COLO668 (cell line): ENCODE measurements at regions not wholly inside any gene's neighbourhood (a gene's known extent, or its start where the extent isn't known, plus 50 kb on each side); places are given as distances from the start of the nearest gene placed in this dataset.

Source experiments
- DNase-seq: peaks from one replicate; lab custom pipeline; 2025; ENCODE audit not compliant: unreplicated experiment; lab: John Stamatoyannopoulos, UW

DNA sequence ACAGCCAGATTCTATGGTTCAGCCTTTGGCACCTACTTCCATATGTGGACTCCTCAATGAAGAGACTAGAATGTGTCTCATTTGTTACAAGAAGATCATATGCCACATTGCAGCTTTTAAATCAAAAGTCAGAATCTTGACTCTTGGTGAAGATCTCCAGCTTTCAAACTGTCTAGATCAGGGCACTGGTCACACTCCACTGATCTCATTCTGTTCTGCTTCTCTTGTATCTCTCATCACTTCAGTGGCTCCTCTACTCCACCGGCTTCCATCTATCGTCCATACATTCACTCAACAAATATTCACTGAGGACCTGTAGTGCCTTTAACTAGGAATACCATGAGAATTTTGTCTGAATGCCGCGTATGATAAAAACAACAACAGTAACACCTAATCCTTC, 203.3 kb upstream of the LPP start:
- DNase-seq, result no peak

DNA sequence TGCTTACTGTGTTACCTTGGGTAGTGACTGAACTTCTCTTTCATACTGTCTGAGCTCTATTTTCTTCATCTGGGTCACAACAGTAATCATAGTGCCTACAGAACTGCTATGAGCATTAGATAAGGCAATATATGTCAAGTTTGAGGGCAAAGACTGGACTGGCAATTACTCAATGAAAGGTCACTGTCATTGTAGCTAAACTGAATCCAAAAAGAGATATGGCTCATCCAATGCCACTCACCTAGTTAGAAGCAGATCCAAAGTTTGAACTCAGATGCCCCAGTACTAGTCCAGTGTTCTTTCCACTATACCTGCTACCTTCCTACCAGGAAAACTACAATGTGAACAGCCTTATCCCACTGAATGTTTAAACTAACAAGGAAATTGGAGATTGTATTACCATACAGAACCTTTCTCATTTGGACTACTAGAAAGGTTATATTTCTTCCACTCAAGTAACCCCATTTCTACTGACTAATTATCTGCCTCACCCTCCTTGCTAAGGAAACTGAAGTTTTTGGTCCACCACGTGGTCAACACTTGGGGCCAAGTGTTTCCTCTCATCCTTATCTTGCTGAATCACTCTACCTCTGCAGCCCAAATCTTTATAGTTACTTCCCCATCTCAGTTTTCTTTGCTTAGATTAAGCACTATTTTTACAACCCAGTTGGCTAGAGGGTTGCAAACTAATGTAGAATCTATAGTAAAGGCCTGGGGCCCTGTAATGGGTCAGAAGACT, 202.3 kb upstream of the LPP start:
- DNase-seq, result no peak

DNA sequence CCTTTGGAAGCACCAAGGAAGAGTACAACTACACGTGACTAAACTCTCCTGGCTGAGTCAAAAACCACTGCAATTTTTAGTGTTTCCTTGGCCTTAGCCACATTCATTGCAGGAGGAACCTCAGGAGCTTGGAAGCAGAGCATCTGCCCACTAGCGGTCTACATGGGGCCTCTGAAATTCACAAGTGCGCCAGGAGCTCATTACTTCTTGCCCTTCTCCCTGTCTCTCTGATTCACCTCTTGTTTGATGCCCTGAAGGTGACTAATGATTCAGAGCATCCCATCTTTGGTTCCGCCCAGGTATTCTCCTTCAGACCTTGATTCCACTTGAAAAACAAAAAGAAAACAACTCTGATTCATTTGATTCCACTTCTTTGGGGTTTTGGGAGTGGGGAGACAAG, 201.1 kb upstream of the LPP start:
- no peak for DNase-seq

DNA sequence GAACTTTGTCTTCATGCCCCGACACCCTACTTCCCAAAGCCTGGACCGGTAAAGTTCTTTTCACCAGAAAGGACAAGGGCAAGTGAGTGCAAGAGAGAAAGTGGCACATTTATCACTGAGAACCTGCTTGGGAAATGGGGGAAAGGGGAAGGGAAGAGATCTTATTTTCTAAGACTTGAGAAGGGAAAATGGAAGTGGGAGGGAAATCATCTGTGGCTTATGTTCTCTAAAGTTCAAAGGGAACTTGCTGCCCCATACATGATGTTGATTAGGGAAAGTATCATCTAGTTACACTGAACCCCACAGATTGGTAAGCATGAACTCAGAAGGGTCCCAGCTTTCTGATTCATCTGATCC, 199.5 kb upstream of the LPP start:
- DNase-seq, result no peak

DNA sequence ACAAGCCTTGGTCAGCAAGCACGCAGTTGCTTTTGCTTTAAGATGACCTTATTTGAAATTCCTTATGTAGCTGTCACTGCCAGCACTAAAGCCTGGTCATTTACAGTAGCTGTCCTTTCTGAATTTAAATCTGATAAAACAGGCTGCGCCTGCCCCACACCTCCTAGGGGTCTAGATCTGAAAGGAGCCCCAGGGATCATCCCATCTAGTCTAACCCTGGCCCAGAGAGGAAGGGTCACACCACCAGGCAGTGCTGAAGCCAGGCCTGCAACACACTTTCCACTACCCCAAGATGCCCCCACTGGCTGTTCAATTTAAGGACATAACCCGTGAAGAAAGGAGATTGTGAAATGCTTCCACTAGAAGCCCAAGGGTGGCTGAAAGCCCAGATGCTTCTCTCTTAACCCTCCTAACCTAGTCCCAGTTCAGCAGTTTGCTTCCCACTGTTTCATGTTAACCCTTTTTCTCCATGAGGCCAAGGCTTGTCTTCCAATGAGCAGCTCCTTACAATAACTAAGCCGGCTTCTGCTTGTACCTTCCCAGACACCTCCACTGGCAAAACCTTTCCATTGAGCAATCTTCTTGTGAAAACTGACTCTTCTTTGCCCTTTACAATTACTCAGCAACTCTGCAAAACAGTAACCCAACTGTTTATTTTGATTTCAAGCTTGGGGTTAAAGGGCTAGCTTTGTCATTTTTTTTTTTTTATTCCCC, 198.9 kb upstream of the LPP start:
- no peak for DNase-seq

DNA sequence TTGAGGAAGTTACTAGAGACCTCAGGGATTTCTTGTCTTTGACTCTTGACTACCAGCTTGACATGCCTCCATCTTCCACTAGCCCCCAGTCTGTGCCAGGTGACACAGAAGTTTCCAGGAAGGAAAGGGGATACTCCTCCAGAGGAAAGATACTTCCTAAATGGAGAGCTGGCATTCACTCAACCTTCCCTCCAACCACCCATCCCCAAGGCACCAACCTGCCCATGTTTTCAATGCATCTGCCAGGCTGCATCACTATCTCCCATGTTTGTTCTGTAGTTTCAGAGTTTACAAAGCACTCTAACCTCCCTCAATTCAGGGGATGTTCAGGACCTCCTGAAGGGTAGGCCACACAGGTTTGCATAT, 198.4 kb upstream of the LPP start:
- DNase-seq, result no peak

DNA sequence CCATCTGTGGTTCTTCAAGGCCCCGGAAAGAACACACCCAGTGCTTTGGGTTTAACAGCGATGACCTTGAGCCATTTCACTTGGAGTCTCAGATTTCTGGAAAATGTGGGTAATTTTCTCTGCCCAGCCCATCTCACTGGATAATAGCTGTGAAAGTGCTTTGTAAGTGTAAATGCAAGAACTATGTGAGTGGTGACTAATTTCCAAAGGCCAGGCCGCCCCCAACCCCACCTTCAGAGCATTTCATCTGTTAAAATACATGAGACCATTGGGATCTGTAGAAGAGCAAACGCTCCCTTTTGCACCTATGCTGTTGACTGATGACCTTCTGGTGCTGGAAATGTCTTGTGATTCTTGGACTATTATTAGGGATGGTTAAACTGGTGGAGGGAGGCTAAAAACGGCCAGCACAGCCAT, 196.8 kb upstream of the LPP start:
- no peak for DNase-seq

DNA sequence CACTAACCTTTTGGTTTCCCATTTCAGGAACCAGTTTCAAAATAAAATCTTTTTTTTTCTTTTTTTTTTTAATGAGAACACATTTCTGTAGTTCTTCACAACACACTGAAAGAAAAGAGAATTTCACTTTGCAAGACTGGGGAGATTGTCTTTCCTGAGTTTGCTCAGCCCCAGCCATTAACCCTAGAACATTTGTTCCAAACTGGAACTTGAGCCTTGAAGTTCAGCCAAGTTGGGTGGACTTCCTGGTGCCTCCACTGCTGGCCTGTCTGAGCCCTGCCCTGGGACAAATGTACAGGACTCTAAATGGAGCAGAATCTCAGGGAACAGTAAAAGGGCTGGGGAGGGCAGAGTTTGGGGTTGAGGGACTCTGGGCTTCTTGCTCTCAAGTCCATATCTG, 196.4 kb upstream of the LPP start:
- no peak for DNase-seq

DNA sequence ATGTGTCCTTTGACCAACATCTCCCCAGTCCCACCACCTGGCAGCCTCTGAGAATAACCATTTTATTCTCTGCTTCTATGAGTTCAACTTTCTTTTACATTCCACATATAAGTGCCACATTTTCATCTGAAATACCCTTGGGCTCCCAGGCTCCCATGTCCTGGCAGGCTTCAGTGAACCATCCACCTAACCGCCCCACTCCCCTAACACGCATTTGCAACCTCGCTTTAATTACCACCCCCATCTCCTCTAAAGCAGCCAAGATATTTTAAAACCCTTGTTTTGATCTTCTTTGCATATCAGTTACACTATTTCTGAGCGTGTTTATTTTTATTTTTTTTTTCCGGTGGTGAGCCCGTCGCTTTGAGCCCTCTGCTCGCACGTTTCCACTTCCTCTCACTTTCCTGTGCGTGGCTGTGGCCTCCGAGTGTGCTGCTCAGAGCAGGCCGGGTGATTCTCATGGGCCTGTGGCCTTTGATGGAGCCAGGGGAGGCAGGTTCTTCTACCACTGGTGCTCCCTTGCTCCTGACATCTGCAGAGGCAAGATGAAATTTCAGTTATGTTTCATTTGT, 195.4 kb upstream of the LPP start:
- DNase-seq, result no peak

DNA sequence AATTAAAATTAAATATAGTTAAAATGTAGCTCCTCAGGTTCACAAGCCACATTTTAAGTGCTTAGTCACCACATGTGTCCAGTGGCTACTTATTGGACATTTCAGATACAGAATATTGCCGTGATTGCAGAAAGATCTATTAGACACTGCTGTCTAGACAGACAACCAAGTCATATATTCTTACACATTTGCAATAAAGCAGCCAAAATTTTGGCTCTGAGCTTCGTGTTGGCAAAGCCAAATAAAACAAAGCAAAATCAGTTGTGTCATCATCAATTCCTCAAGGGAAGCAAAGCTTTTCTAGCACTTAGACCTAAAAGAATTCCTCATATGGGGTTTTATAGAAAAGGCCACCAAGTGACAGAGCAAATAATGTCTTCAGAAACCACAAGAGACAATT, 193.1 kb upstream of the LPP start:
- no peak for DNase-seq

DNA sequence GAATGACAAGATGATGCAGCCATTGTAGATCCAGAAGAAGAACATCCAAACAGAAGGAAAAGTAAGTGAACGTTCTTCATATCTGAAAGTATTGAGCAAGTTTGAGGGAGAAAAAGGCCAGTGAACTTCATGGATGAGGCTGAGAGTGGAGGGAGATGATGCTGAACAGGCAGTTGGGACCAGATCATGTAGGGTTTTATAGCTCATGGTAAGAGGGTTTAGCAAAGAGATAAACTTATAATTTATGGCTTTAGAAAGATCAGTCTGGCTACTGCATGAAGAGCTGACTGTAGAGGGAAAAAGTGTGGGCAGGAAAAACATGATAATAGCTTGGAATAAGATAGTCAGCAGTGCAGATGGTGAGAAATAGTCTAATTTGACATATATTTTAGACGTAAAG, 192.6 kb upstream of the LPP start:
- DNase-seq, result no peak

DNA sequence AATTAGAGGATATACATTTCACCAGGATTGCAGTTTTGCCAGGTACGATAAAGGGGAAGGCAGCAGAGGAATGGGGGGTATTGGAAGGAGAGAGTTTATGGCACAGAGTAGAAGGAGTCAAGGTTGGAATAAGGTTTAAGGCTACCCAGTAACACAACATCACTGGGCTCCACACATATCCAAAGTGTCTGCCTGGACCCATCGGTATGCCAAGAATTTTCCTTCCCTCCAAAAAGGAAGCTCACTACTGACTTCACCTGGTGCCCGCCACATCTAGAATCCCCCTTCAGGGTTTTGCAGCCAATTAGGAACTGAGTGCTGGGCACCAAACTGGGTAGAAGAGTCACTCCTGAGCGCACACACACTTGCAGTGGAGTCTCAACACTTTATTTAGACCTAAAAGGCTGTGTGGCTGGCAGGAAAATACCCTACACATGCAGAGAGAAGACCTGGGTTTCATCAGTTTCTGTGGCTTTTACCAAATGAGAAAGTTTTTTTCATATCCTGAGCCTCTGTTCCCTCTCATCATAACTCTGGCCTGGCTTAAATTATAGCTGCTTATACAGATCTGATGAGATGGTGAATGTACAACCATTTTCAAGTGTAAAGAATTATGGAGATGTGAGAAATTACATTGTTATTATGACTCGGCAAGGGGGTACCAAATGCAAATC, 190.8 kb upstream of the LPP start:
- DNase-seq, result no peak

DNA sequence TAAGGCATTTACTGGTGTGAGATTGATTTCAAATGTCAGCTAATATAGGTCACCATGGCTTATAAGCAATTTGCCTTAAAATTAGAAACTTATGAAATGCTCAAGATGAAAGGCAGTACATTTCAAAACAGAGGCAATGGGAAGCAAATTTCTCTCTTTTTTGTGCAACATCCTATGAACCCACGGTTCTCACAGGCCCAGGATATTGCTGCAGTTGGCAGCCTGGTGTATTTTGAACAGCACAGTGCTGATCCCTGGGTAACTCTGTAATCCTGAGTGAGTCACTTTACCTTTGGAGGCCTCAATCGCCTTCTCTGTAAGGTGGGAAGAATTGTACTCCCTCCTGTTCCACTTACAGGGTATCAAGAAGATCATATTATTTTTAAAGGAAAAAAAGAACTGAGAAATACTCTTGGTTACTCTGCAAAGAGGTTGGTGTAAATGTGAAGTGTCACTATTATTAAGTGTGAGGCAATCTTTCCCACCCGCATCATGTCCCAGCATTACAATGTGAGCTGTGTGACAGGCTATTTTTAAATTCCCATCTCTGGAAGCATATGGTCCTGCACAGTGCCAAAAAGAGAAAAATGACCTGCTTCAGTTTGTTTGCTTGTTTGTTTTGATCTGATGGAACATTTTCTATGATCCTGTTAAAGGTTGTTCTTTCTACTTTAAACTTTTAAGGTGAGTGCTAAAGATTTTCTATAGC, 190.1 kb upstream of the LPP start:
- no peak for DNase-seq

DNA sequence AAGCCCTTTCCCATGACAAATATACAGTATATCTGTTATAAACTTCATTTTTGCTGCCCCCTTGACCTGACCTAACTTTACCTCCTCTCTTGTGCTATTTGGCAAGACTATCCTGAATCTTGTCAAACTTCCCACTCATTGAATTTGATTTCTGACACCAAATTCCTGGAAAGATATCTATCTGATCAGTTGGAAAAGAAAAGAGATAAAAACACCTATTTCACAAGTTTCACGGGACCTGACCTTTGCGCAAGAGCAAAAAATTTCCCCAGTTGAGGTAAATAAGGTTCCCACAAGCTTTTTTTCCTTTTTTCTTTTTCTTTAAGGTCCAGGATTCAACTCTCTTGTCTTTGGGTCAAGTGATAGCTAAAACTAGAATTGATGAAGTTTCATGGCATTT, 189.2 kb upstream of the LPP start:
- no peak for DNase-seq

DNA sequence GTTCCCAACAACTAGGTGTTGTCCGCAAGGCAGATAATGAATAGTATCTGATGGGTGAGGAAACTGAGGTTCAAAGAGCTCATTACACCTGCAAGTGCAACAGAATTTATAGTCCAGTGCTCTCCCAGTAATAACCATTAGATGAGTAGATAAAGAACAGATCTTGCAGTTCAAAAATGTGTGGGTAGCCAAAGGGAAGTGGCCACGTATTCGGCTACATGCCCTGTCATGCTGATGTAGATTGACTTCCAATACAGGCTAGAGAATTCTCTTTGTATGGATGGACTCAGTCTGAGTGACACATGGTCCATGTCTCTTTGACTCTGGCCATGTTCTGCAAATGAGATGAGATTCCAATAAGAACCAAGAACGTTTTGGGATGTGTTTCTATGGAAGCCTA, 187.9 kb upstream of the LPP start:
- DNase-seq, result no peak

DNA sequence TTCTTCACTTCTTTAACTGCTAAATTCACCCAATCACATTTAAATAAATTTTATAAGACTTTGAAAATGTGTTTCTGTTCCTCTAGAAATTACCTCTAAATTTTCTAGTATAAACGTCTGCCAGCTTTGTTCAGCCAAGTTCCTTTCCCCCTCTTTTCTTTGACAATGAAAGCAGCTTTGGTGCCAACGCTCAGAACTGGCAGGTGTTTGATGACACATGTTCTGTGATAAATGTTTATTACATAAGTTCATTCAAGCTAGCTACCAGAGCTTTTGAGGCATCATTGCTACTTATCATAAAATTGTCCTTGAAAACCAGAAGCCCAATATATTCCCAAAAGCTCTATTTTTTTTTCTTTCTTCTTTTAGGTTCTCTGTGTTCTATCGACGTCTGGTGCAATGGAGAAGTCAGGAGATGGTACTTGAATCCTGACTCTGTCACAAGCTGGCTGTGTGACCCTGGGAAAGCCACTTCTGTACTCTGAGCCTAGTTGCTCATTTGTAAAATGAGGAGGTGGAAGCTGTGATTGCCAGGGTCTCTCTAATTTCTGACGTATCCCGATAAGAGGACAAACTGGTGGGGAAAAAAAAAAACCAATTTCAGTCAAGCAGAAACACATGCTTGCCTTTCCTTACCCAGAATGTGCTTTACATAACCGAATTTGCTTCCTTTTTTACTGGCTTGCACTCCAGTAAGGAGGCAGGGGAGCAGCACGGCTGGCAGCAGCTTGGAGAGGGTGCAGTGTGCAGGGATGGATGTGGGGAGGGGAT, 187.1 kb upstream of the LPP start:
- DNase-seq, result no peak

DNA sequence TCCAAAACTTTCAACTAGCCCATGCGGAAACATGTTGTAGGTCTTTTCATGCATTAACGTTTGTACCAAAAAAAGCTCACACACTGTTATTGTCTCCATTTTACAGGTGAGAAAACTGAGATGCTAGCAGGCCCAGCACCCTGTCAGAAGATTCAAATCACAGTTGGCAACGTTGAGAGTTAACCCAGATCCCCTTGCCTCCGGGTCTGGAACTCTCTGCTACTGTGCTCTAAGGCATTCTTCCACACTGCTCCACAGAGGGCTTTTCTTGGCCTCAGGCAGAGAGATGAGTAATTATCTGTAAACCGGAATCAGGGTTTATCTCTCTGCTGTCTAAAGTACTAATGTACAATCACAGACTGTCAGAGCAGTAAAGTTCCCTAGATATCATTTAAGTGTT, 186.0 kb upstream of the LPP start:
- no peak for DNase-seq

DNA sequence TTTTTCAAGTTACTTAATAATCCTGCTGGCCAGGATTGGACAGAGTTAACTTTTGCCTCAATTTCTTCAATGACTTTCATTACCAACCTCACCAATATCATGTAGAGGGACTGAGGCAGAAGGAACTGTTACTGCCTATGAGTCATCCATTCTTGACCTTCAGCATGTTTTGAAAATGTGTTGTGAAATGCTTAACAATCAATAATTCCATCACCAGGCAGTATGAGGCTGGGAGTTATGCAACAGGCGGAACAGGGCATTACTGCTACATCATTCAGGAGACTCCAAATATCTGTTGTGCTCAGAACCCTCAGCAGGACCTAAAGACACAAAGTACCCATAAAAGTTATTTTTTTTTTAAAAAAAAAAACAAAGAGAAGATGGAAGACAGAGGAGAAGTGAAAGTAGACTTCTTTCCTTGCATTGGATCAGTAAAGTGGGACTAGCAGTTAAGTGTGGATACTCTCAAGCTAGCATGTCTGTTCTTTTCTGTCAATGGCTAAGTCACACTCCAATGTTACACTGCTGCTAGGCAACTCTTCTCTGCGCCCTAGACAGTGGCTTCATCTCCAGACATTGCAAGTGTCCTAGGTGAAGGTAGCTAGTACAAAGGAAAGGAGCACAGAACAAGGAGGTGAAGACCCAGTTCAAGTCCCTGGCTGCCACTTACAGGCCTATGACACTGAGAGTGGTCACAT, 184.9 kb upstream of the LPP start:
- DNase-seq, result no peak

DNA sequence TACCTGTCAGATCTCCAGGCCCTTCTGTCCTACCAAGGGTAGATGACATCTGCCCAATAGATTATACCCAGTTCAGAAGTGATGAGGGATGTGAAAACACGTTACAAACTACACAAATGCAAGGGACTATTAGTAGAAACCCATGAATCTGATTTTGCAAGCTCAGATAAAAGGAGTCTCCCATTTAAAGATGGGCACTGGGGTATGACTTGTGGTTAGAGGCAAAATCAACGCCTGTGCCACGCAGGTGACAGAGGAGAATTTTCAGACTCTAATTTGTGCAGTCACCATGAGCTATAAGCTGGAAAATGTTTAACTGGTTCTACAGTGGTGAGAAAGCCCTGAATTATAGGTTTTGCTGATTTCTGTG, 184.4 kb upstream of the LPP start:
- DNase-seq, result no peak

DNA sequence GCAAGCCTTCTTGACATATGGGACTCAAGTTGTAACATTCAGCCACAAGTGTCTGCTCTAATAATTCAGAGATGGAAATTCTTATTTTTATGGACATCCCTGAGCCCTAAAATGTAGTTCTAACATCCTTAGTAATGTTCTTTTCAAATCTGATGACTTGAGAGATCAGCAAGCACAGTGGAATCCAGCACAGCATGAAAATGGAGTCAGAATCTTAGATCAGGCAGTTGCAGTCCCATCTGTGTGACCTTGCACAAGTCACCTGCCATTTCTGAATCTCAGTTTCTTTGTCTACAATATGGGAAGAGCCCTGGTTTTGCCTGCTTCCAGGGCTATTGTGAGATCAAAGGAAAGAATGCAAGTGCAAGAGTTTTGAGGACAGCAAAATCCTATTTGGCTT, 183.9 kb upstream of the LPP start:
- no peak for DNase-seq
